ENCODE measurements at regions not wholly inside any gene's neighbourhood (a gene's known extent, or its start where the extent isn't known, plus 50 kb on each side); places are given as distances from the start of the nearest gene placed in this dataset.

GRCh38 chr20:22700367-22700766, 116.0 kb upstream of the FOXA2 start:
- Histone ChIP-seq H3K9me3 (ENCODE audit: control insufficient read depth, insufficient read depth, low read length) (no peaks in the 10 kb centered on the region), H3K4ac (ENCODE audit: low read depth, low read length) (no peak overlapping the region), H2BK15ac (ENCODE audit: low read depth, low read length) (no peak overlapping the region), H4K8ac (ENCODE audit: low read depth in 2 of 2, low read length in 2 of 2) (no peak overlapping the region), H3K14ac (replicated peaks; ENCODE audit: low read depth, low read length) (no peak overlapping the region), H3K9ac (ENCODE audit: low read depth, low read length) (no peak overlapping the region), H3K4me2 (ENCODE audit: low read depth, low read length) (no peak overlapping the region), H2AK5ac (ENCODE audit: low read depth, low read length) (no peak overlapping the region), H4K20me1 (ENCODE audit: insufficient read depth, low read length) (no peaks in the 10 kb centered on the region), H3K56ac (ENCODE audit: extremely low read depth, insufficient read depth, low read length) (no peak overlapping the region), H3K4me3 (ENCODE audit: insufficient read depth, low read depth, low read length) (no peak overlapping the region), H3K27ac (ENCODE audit: insufficient read depth, low read length) (no peak overlapping the region), H2BK20ac (ENCODE audit: low read depth, low read length) (no peak overlapping the region), H3K9me1 (ENCODE audit: insufficient read depth, low read length) (no peaks in the 10 kb centered on the region), H2BK120ac (ENCODE audit: low read depth, low read length) (no peak overlapping the region), H2BK5ac (ENCODE audit: low read depth, low read length, poor library complexity, severe bottlenecking) (no peak overlapping the region), H3K23ac (ENCODE audit: low read depth, low read length) (no peak overlapping the region), H3K4me1 (ENCODE audit: control insufficient read depth, insufficient read depth, low read length) (no peaks in the 10 kb centered on the region), H3K36me3 (ENCODE audit: control insufficient read depth, insufficient read depth, low read length) (no peaks in the 10 kb centered on the region), H3K79me1 (ENCODE audit: low read depth in 1 of 2, low read length in 2 of 2) (no peaks in the 10 kb centered on the region), H3K27me3 (ENCODE audit: control insufficient read depth, insufficient read depth, low read length) (peaks cover 4% of the 10 kb centered on the region; the same call in 1 of the 2 replicates), H4K5ac (ENCODE audit: low read depth, low read length) (no peak overlapping the region), H2AFZ (replicated peaks; ENCODE audit: low read length, poor library complexity) (no peak overlapping the region), H4K91ac (ENCODE audit: insufficient read depth, low read depth, low read length) (no peak overlapping the region), H2AK9ac (replicated peaks; ENCODE audit: low read depth, low read length, poor library complexity) (no peak overlapping the region), H3K18ac (ENCODE audit: low read depth, low read length) (no peak overlapping the region)
- ChIA-PET CTCF (interaction anchor here (1.9 kb wide), 1 partner anchor 640 kb away, joined by 4 read pairs; no protein-coding TSS in a partner anchor), POLR2A (ENCODE audit: unreplicated experiment) (no interaction called here)
- no peak for TF ChIP-seq MAFK (IDR thresholded peaks at IDR 0.05; ENCODE audit: low read depth, low read length)
- no peak for TF ChIP-seq SMC3 (IDR thresholded peaks at IDR 0.05; ENCODE audit: low read depth, low read length)
- no peak for TF ChIP-seq BHLHE40 (IDR thresholded peaks at IDR 0.05; ENCODE audit: low read depth, low read length)
- TF ChIP-seq NFE2L2 (IDR thresholded peaks at IDR 0.05; ENCODE audit: low read depth, low read length) = no peak
- TF ChIP-seq POLR2A (IDR thresholded peaks at IDR 0.05; ENCODE audit: low read depth, low read length) = no peak
- TF ChIP-seq FOS (IDR thresholded peaks at IDR 0.05; ENCODE audit: low read depth, low read length) = no peak
- TF ChIP-seq CHD1 (IDR thresholded peaks at IDR 0.05; ENCODE audit: low read depth, low read length) = no peak
- no peak for TF ChIP-seq USF2 (IDR thresholded peaks at IDR 0.05; ENCODE audit: low read depth, low read length)
- no peak for TF ChIP-seq MAZ (IDR thresholded peaks at IDR 0.05; ENCODE audit: borderline replicate concordance, low read depth, low read length)
- TF ChIP-seq ELK1 (IDR thresholded peaks at IDR 0.05; ENCODE audit: borderline replicate concordance, low read depth, low read length) = no peak
- no peak for TF ChIP-seq RCOR1 (IDR thresholded peaks at IDR 0.05; ENCODE audit: insufficient replicate concordance, low read length)
- TF ChIP-seq MXI1 (IDR thresholded peaks at IDR 0.05; ENCODE audit: borderline replicate concordance, low read depth, low read length) = no peak
- TF ChIP-seq RAD21 (IDR thresholded peaks at IDR 0.05; ENCODE audit: low read length) = no peak
- no peak for TF ChIP-seq CTCF (conservative IDR thresholded peaks at IDR 0.05; ENCODE audit: low read depth, low read length)
- TF ChIP-seq RFX5 (IDR thresholded peaks at IDR 0.05; ENCODE audit: low read depth, low read length) = no peak
- no peak for TF ChIP-seq CEBPB (IDR thresholded peaks at IDR 0.05; ENCODE audit: low read depth, low read length)
- DNase-seq = no peak
- intact Hi-C loops (cut with micrococcal nuclease) (no loop called here), in situ Hi-C loops (cut with MboI; ENCODE audit: low sequenced_read_pairs) (no loop called here), dilution Hi-C loops (cut with HindIII; ENCODE audit: low sequenced_read_pairs, unreplicated experiment) (no loop called here)
- WGBS, 2 experiments (ENCODE audit: extremely low coverage in 2 of 2, insufficient read length in 1 of 2) = no CpG with 5 or more reads among the region's 1 CpG
- no peak for ATAC-seq (ENCODE audit: low read depth)
- BruUV-seq (replicated peaks) = no TSS peak
